ENCODE measurements at regions not wholly inside any gene's neighbourhood (a gene's known extent, or its start where the extent isn't known, plus 50 kb on each side); places are given as distances from the start of the nearest gene placed in this dataset.

DNA sequence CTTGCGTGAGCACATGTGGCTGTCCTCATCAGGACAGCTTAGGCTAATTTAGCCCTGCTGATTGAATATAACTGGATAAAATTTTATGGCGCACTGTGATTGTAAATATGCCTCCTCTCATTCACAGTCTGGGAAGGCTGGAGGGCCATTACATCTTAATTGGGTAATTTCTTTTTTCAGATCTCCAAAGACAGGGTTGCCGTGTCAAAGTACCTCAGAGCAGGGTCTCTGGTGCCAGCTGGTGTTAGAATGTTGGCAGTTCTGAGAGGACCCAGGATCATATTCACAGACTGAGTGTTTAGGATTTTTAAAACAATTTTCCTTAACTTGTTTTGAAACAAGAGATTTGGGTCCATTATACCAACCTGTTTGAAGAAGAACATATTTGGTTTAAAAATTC, 455.7 kb upstream of the TLE4 start:
- DNase-seq, result no peak

DNA sequence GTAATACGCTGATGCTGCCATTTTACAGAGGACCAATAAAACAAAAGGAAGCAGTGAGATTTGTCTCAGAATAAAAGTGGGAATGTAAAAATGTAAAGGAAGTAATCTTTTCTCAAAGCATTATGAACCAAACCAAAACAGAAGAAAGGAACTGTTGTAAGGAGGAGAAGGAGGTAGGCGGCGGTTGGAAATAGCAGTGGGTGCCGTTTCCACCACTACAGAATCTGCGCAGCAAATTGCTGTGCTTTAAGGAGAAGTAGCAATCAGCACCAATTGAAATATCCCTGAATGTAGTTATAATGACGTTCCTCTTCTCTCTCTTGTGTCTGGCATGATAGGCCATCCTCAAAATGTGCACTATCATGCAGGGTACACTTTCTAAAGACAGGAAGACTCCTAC, 455.1 kb upstream of the TLE4 start:
- DNase-seq, result no peak

DNA sequence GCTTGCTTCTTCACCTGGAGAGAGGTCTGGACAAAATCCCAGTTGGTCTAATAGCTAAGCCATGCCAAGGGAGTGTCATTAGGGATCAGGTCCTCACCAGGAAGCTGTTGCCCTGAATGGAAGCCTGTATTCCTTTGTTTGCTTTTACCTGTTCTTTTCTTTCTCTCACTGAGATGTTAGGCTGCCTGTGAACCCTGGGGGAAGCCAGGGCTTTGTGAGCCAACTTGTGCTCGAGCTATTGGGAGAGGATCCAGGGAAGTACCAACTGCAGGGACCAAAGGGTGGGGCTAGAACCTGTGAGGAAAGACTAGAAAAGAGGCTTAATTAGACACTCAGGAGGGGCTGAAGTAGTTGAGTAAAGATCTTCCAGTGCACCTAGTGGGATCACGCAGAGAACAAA, 451.2 kb upstream of the TLE4 start:
- no peak for DNase-seq

DNA sequence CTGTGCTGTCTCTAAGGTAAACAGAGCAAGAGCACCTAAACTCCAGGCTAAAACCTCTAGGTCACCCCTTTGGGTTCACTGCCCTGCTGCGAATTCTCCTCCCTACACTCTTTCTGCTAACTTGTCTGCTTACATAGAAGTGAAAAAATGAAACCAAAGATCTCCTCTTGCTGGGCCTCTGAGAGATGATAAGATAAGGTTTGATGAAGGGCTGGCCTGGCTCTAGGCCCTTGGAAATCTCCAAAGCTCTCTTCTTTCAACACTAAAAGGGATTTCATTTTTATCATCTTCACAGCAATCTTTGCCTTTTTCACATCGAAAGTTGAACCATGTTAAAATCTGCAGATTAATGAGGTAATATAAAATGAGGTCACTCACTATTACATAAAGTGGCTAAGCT, 450.8 kb upstream of the TLE4 start:
- no peak for DNase-seq

DNA sequence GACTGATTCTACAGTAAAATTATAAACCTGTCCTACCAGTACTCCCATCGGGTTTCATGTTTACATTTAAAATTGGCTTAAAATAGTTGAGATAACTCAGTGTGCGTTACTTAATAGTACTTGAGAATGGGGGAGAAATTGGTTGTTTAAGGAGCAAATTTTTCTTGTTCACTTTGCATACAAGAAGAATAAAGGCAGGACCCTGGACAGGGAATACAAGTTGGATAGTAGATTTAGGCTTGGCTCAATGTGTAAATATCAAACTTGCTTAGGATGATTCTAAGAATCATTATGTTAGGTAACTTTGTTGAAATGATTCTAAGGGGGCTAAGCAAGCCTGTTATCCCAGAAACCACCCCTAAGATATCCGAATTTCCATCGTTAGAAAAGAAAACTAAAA, 448.4 kb upstream of the TLE4 start:
- DNase-seq, result no peak

DNA sequence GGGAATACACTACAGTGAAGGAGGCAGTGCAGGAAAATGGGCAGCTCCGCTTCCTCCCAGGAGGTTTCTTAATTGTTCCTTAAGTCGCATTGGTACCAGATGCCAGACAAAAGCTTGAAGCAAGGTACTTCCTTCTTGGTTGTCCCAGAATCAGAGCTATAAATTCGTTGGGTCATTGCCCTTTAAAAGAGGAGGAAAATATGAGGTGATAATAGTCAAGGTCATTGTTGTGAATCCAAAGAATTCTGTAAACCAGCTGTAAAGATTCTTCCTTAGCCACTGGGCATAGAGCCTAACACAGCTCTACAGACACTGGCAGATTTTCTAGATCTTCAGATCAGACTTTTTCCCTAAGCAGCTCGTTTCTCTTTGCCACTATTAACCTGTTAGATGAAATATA, 444.1 kb upstream of the TLE4 start:
- peak; percentile 31 for DNase-seq

DNA sequence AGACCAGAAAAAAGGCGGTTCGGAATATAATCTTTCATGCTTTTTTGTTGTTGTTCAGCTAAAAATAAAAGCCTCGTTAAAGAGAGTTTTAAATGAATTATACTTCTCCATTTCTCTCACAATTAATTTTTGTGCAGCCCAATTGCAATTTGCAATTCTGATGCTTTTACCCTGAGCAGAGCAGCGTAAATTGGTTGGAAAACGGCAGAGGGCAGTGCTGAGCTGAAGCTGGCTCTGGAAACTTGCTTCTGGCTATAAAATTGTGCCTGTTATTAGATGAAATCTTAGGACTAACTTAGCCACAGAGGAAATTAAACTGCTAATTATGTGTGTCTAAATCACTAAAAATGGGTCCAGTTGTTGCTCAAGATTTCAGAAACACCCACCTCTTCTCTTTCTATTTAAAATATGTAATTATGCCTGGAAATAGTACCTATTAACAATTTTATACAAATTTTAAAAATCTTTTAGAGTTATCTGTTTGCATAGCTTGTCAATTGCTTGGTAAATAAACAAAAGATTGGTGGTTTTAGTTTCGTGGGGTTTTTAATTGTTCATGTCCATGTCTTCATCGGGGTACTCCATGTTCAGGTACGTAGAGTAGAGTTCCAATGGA, 441.8 kb upstream of the TLE4 start:
- DNase-seq, result peak; percentile 71

DNA sequence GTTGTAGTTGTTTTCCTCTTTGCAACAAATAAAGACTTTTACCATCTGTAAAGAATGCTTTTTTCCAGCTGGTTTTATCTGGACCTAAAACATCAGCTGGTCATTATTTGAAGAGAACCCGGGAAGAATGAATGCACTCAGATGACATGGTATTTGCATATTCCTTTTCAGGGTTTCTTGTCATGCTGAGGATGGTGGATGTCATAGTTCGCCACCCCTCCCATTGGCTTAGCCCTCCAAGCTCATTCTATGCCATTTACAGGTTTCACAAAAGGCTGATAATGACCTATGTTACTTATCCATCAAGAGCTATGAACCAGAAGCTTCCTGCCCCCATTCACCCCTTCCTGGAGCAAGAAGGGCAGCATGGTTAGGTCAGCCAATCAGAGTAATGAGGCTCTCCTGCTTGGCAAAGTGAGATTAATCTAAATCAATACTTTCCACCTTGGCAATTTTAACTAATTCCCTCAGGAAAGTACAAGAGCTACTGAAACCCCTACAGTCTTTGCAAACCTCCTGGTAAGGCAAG, 440.5 kb upstream of the TLE4 start:
- no peak for DNase-seq

DNA sequence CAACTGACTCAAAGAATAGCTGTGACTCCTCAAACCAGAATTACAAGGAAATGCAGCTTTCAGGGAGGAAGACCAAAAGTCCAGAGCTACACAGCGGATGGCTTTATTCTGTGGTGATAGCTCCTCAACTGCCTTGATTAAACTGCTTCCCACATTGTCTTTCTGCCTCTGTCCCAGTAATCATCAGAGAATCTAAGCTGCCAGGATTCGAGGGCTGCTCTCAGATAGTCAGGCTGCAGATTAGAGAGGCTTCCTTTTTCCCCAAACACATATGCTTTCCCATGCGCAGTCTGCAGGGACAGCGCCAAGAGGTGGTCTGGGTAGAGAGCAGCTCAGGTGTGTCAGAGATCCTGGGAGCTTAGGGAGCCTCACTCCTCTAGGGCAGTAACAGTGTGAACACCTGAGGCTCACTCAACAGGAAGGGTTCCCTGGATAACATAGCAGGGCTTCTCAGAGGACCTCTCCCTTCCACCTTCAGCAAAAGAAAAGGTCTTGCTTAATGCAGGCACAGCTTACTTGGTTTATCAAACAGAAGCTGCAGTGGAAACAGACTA, 439.9 kb upstream of the TLE4 start:
- DNase-seq, result no peak

DNA sequence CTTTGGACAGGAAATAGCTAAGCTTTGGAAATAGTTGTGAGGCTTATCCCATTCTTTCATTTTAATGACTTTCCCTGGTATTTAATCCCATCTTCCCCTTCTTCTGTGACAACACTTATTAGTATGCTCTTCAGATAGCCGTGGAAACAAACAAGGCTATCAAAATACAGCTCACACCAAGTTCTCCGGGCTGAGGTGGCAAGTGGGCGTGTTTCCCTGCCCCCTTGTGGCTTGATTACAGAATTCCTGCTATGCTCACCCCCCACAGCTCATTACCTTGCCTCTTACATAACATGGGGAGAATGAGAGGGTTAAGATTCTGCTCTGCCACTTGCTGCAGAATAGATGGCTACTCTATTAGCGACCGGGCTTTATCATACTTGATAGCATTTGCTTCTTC, 437.1 kb upstream of the TLE4 start:
- peak; percentile 71 for DNase-seq

DNA sequence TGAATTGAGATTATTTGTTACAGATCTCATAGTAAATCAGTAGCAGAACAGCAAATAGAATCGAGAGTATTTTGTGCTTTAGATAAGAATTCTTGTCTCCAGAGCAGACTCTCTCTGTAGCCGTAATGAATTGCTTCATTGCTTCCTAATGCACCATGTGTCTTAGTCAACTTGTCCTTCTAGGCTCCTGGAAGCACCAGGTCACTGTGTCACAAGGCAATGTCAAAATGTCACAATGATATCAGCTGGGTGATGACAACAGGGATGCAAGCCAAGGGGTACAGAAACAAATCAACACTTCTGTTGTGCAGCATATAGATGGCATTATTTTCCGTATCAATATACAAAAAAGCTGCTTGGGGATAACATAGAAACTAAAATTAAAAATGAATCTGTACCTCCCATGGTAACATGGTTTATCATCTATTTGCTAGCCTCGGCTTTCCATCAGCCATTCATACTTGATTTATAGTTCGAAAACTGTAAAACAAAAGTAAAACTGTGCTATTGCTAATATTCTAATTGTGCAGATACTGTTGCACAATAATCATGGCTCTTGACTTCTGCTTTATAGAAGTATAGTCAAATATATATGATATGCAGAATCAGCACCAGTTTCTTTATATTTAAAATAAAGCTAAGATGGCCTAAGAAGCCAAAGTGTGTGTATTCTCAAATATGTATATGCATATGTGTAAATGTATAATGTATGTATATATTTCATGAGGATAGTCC, 435.9 kb upstream of the TLE4 start:
- DNase-seq, result no peak

DNA sequence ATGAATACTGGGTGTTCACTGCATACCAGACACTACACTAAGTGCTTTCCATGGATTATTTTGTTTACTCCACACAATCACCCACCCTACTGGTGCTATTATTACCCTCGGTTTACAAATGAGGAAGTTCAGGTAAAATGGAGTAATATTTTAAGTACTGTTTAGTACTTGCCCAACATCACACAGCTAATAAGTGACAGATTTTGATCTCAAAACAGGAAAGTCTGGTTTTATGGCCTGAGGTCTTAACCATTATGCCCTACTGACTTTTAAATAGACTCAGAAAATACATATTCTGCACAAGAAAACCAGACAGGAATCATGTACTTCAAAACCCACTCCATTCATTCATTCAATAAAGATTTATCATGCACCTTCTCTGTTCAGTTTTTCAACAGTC, 431.0 kb upstream of the TLE4 start:
- DNase-seq, result no peak

DNA sequence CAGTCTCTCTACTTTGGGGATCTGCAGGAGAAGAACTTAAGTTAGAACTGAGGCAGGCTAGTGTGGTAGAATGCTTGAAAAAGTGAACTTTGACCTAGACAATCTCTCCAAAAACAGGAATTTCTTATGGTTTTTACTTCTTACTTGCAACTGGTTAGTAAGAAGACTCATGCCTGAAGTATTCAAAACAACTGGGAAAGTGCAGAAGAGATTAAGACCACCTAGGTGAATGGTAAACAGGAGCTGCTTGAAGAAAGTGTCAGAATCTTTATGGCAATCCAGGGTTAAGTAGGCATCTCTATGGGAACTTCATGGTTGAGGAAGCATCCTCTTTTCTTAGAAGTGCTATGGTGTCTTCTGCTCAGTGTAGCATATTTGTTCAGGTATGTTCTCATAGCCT, 428.6 kb upstream of the TLE4 start:
- no peak for DNase-seq

DNA sequence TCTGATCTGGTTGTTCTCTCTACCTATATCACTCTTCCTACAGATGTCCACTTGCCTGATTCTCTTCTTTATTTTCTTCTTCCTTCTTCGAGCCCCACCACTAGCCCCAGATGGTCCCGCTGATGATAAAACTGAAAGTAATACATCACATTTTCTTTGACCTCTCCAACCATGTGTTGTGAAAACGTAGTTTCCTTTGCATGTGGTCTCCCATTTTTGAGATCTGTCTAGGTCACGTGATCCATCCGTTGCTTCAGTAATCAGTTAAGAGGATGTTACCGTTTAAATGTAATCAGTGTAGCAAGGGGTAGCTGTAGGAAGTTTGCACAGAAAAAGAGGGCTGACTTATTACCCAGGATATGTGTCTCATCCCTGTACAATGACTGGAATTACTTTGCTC, 426.3 kb upstream of the TLE4 start:
- DNase-seq, result no peak

DNA sequence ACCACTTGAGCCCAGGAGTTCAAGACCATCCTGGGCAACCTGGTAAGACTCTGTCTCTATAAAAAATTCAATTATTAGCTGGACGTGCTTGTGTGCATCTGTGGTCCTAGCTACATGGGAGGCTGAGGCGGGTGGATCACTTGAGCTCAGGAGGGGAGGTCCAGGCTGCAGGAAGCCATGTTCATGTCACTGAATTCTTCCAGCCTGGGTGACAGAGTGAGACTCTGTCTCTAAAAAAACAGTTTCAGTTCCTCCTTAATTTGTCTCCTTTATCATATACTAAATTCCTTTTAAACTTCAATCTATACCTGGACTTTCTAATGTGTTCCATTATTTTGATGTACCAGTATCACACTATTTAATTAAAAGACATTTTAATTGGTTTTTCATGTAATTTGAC, 422.2 kb upstream of the TLE4 start:
- no peak for DNase-seq

DNA sequence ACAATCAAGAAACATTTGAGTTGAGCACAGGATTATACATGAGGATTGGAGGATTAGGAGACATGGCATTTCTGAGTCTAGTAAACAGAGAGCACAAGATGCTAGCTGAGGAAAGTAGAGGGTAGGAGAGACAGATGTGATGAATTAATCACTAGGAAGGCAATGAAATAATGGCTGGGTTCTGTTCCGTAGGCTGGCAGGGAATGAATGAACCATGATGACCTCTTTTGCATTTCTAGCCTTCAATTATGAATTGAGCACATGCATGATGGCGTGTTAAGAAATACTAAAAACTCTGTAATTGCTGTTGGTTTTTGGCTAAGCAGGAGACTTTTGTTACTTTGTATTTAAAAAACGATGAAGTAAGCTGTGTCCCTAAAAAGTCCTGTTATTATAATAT, 420.0 kb upstream of the TLE4 start:
- no peak for DNase-seq

DNA sequence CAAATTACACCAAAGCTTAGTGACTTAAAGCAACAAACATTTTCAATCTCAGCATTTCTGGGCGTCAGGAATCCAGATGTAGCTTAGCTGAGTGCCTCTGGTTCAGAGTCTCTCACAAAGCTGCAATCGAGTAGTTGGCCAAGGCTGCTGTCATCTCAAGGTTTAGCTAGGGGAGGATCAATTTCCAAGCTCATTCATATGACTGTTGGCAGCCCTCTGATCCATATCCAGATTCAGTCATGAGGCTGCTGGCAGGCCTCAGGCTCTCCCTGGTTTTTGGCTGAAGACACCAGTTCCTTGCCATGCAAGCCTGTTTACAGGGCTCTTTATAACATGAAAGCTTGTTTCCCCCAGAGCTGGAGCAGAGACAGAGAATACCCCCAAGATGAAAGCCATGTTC, 419.5 kb upstream of the TLE4 start:
- DNase-seq, result no peak

DNA sequence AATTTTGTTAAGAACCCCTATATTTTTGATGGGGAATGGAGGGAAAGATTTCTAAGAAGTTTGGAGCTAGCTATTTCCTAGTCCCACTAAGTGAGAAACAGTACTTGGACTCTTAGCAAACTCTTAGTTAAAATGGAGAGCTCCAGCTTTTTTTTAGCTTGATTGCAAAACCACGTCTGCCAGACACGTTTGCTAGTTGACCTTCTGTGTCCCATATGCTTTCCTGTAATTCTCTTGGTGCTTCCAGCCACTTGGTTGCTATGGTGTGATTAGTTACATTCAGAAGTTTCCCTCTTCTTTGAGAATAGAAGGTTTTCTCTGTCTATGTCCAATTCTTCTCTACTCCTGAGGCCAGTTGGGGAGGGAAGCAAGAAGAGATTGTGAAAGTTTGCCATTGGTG, 417.0 kb upstream of the TLE4 start:
- no peak for DNase-seq

DNA sequence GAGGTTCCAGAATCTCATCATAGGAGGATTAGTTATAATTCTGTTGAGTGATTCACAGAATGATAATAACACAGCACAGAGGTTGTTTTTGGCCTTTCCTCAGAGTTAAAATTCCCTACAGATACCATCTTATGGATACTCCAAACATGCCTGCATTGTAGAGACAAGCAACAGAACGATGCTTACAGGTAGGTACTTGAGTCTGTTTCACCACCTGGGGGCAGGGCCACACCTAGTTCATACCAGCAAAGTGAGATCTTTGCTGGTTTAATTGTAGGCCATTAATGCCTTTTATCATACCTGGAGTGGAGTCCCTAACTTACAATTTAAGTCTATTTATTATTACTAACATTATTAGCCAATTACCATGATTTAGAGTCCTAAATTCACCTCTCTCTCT, 416.5 kb upstream of the TLE4 start:
- DNase-seq, result no peak

DNA sequence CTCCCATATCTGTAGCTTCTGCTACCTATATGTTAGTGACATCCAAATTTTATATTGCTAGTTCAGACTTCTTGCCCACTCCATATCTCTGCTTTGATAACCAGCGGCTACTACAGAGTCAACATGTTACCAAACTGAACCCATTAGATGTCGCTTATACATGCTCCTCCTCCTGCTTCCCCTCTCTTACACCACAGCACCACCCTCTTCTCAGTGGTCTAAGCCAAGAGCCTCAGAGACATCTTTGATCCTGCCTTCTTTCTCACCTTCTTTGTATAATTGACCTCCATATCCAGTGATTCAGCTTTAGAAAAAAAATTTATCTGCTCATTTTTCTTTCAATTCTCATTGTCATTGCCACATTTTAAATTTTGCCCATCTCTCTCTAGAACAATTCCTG, 408.2 kb upstream of the TLE4 start:
- DNase-seq, result no peak

DNA sequence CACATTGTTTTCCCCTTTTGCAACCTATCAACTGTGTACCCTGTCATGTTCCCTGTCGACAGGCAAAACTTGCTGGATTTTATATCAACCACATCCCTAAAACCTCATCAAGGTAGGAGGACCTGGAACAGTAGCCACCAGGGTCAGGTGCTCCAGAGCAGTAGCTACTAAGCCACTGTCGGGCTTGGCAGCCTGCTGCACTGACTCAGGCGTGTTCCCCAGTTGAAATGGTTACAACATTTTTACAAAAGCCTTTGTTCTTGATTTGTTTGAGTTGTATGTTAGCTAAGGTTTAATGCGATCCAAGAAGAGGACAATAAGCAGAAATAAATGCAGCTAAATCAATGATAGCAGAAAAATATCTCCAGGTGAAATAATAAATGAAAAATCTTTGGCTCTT, 407.4 kb upstream of the TLE4 start:
- DNase-seq, result no peak

DNA sequence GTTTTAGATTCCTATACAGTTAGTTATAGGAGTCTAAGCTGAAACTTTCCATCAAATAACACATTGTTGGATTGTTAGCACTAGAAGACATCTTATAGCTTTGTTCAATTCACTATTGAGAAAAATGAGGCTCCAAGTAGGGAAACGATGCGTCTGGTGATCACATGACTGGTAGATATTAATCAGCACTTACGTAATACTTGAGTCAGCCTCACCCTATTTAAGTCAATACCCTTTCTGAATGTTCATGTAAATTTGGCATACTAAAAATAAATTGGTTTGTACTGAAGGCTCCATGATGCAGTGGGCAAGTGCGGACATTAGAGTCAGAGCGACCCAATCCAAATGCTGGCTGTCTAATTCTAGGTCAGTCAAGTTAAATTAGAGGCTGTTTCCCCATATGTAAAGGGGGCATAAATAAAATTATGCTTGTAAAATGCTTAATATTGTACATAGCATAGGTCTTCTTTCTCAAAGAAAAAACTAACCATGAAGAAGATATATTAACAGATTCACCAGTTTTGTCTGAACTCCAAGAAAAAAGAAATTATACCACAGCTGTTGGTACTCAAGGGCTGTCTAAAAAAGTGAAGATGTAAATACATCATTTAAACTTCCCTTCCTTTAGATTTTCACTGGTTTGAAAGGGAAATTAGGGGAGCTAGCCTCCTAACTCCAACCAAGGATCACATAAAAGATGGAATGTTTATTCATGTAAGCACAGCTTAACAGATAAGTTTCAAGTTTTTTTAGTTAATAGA, 406.6 kb upstream of the TLE4 start:
- peak; percentile 47 for DNase-seq

DNA sequence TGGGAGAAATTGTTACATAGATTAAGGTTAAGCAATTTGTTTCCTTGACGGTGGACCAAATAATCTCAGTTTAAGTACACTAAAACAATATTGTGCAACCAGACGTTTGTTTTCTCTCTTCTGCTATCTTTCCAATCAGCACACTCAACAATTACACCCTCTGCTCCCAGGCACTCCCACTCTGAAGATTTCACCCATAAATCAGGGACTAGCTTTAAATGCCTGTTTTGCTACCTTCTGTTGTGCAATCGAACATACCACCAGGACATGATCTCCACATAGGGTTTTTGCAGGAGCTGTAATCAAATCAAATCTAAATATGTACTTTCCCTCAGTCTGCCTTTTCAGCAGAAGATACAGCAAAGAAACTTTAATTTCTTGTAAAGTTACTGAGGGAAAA, 405.8 kb upstream of the TLE4 start:
- peak; percentile 66 for DNase-seq

DNA sequence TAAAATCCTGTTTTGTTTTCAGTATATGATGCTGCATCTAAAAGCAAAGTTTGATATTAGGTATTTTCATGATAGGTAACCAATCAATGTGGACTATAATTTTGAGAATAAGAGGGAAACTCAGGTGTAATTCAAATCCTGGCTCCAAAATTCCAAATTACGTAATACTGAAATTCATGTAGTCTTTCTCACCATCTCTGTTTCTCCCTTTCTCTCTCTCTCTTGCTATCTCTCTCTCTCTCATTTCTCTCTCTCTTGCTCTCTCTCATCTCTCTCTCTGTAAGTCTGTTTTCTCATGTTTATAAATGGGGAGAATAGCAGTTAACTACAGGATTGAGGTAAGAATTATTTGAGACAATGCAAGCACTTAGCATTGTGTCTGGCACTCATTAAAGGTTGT, 401.1 kb upstream of the TLE4 start:
- no peak for DNase-seq

All from EL (cell line).